AG20443 (cell line): ENCODE measurements at regions not wholly inside any gene's neighbourhood (a gene's known extent, or its start where the extent isn't known, plus 50 kb on each side); places are given as distances from the start of the nearest gene placed in this dataset.
"Not testable (repeated sequence)": the region's sequence is repeated elsewhere in the genome, so short reads cannot be mapped to it uniquely, and the experiment has no call there.

Experiments
- DNase-seq: peaks from one replicate; pipeline ENCODE4 v3.0.0; 2012; ENCODE audit warnings: low spot score, mixed read lengths

- DNase-seq = no peak
These were observed 1445.8 kb upstream of the FLRT2 start for GRCh38 chr14:84084056-84084630.

- DNase-seq = no peak
These were observed 1444.5 kb upstream of the FLRT2 start for GRCh38 chr14:84085493-84085892.

- no peak for DNase-seq
These were observed 1443.2 kb upstream of the FLRT2 start for GRCh38 chr14:84086714-84087113.

- DNase-seq = no peak
These were observed 1441.9 kb upstream of the FLRT2 start for GRCh38 chr14:84087986-84088531.

GRCh38 chr14:84090837-84091236 is 1439.1 kb upstream of the FLRT2 start:
- no peak for DNase-seq

GRCh38 chr14:84095681-84096080 is 1434.3 kb upstream of the FLRT2 start:
- DNase-seq = no peak

- DNase-seq = no peak
These were observed 1431.7 kb upstream of the FLRT2 start for GRCh38 chr14:84098261-84098660.

- not testable (repeated sequence) for DNase-seq
These were observed 1430.4 kb upstream of the FLRT2 start for GRCh38 chr14:84099560-84099959.

GRCh38 chr14:84107835-84108343 is 1422.1 kb upstream of the FLRT2 start:
- DNase-seq = no peak

- DNase-seq = no peak
These were observed 1421.0 kb upstream of the FLRT2 start for GRCh38 chr14:84108746-84109457.

GRCh38 chr14:84112589-84112988 is 1417.4 kb upstream of the FLRT2 start:
- DNase-seq = no peak

GRCh38 chr14:84125676-84126075 is 1404.3 kb upstream of the FLRT2 start:
- no peak for DNase-seq

- DNase-seq = no peak
These were observed 1402.4 kb upstream of the FLRT2 start for GRCh38 chr14:84127495-84127894.

- no peak for DNase-seq
These were observed 1401.9 kb upstream of the FLRT2 start for GRCh38 chr14:84128050-84128449.

- no peak for DNase-seq
These were observed 1400.9 kb upstream of the FLRT2 start for GRCh38 chr14:84129007-84129406.

- DNase-seq = no peak
These were observed 1400.0 kb upstream of the FLRT2 start for GRCh38 chr14:84129941-84130340.

GRCh38 chr14:84131924-84132323 is 1398.0 kb upstream of the FLRT2 start:
- no peak for DNase-seq

- DNase-seq = no peak
These were observed 1385.8 kb upstream of the FLRT2 start for GRCh38 chr14:84144166-84144565.

- no peak for DNase-seq
These were observed 1377.5 kb upstream of the FLRT2 start for GRCh38 chr14:84152452-84152851.

GRCh38 chr14:84162633-84163032 is 1367.3 kb upstream of the FLRT2 start:
- no peak for DNase-seq

- no peak for DNase-seq
These were observed 1362.9 kb upstream of the FLRT2 start for GRCh38 chr14:84167026-84167425.

GRCh38 chr14:84180336-84180735 is 1349.6 kb upstream of the FLRT2 start:
- DNase-seq = no peak

- no peak for DNase-seq
These were observed 1348.9 kb upstream of the FLRT2 start for GRCh38 chr14:84181072-84181471.

- DNase-seq = no peak
These were observed 1334.4 kb upstream of the FLRT2 start for GRCh38 chr14:84195514-84195913.
